ENCODE measurements at regions not wholly inside any gene's neighbourhood (a gene's known extent, or its start where the extent isn't known, plus 50 kb on each side); places are given as distances from the start of the nearest gene placed in this dataset.

DNA sequence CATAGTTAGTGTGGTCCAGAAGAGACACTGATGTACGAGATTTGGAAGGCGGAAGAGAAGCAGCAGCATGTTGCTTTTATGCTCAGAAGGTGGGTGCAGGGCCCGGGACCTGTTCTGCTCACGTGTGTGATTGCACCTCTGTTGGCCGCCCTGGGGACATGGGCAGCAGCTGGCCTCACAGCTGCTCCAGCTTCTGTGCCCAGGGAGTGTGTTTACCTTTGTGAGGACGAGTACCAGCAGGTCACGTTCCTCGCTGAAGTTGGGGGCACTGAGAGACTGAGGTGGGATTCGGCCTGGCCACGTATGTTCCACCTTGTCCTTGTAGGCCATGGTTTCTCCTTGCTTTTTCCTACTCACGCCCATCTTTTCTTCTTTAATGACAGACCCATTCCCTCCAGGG, 86.3 kb downstream of the PMAIP1 start:
- CTCF ChIA-PET: interaction anchor here (1.8 to 12.8 kb wide), 4 partner anchors 10 to 570 kb away, joined by 5 to 235 read pairs (median 20); no protein-coding TSS in a partner anchor
- in situ Hi-C loops (cut with MboI): no loop called here
- no peak for ATAC-seq

More for the DNA sequence above, 86.3 kb downstream of the PMAIP1 start:
- Histone ChIP-seq H4K20me1 (ENCODE audit: control insufficient read depth, insufficient read depth) (no peaks in the 10 kb centered on the region), H3K9ac (ENCODE audit: control insufficient read depth, insufficient read depth, low read length) (no peak overlapping the region), H3K27me3 (replicated peaks in 1 of 2; ENCODE audit: control insufficient read depth in 2 of 2, insufficient read depth in 2 of 2, low read length in 1 of 2) (no peaks in the 10 kb centered on the region), H3K4me3 (no peak overlapping the region), H3K36me3 (ENCODE audit: control insufficient read depth in 2 of 2, insufficient read depth in 2 of 2, low read length in 1 of 2) (no peaks in the 10 kb centered on the region), H2AFZ (ENCODE audit: control insufficient read depth, low read depth, low read length) (no peak overlapping the region), H3K4me1 (ENCODE audit: control insufficient read depth, insufficient read depth, low read length) (no peaks in the 10 kb centered on the region), H3K27ac (ENCODE audit: control insufficient read depth, insufficient read depth) (no peak overlapping the region), H3K79me2 (ENCODE audit: control insufficient read depth, insufficient read depth, low read length) (no peaks in the 10 kb centered on the region), H3K9me3 (replicated peaks; ENCODE audit: control insufficient read depth, insufficient read depth, low read length) (no peaks in the 10 kb centered on the region), H3K4me2 (ENCODE audit: control insufficient read depth, insufficient read depth) (no peak overlapping the region)
- no TSS peak for BruUV-seq (replicated peaks)
- no peak for DNase-seq (ENCODE audit: low read depth, low spot score)
- whole genome bisulfite sequencing (ENCODE audit: insufficient coverage, insufficient replicate concordance, low lambda C conversion rate, missing lambda C conversion rate): 67% methylated on average over 11 of the region's 11 CpGs
- no peak for FAIRE-seq
- TF ChIP-seq YY1 (IDR thresholded peaks at IDR 0.05; ENCODE audit: low read depth, low read length) (no peak), CREM (IDR thresholded peaks at IDR 0.05; ENCODE audit: low read depth) (no peak), NFYB (IDR thresholded peaks at IDR 0.05; ENCODE audit: insufficient read depth, low read depth, low read length) (no peak), MEF2B (IDR thresholded peaks at IDR 0.05; ENCODE audit: partially characterized antibody, poor library complexity, severe bottlenecking) (no peak), POLR2AphosphoS2 (IDR thresholded peaks at IDR 0.05; ENCODE audit: low read depth, low read length) (no peak), HDAC2 (IDR thresholded peaks at IDR 0.05) (no peak), MXI1 (IDR thresholded peaks at IDR 0.05; ENCODE audit: low read depth, low read length) (no peak), POLR2AphosphoS5 (IDR thresholded peaks at IDR 0.05; ENCODE audit: low read length) (no peak), SMARCA5 (IDR thresholded peaks at IDR 0.05) (no peak), CHD4 (IDR thresholded peaks at IDR 0.05) (no peak), POU2F2 (IDR thresholded peaks at IDR 0.05; ENCODE audit: borderline replicate concordance, low read depth, low read length) (no peak), TARDBP (IDR thresholded peaks at IDR 0.05; ENCODE audit: borderline replicate concordance) (no peak), PAX8 (IDR thresholded peaks at IDR 0.05) (no peak), ZNF622 (IDR thresholded peaks at IDR 0.05) (no peak), SPI1 (IDR thresholded peaks at IDR 0.05; ENCODE audit: borderline replicate concordance, insufficient read depth, low read depth, low read length) (no peak), NRF1 (conservative IDR thresholded peaks at IDR 0.05; ENCODE audit: low read depth, low read length) (no peak), RFX5 (IDR thresholded peaks at IDR 0.05; ENCODE audit: low read depth, low read length) (no peak), HDAC6 (IDR thresholded peaks at IDR 0.05; ENCODE audit: unreplicated experiment) (no peak), ZNF384 (IDR thresholded peaks at IDR 0.05; ENCODE audit: borderline replicate concordance, low read depth, low read length) (no peak)
- TF ChIP-seq, protein P1, sequence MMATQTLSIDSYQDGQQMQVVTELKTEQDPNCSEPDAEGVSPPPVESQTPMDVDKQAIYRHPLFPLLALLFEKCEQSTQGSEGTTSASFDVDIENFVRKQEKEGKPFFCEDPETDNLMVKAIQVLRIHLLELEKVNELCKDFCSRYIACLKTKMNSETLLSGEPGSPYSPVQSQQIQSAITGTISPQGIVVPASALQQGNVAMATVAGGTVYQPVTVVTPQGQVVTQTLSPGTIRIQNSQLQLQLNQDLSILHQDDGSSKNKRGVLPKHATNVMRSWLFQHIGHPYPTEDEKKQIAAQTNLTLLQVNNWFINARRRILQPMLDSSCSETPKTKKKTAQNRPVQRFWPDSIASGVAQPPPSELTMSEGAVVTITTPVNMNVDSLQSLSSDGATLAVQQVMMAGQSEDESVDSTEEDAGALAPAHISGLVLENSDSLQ (IDR thresholded peaks at IDR 0.05): no peak
- intact Hi-C loops (cut with micrococcal nuclease; ENCODE audit: unreplicated experiment): no loop called here
- ChIA-PET SMC1A (ENCODE audit: uncharacterized antibody, unreplicated experiment) (interaction anchor here (1.0 to 10.7 kb wide), 6 partner anchors 10 to 564 kb away, joined by 3 to 118 read pairs (median 30); no protein-coding TSS in a partner anchor), POLR2A (interaction anchor here (0.6 kb wide), 1 partner anchor 194 kb away, joined by 3 read pairs; no protein-coding TSS in a partner anchor), RAD21 (ENCODE audit: unreplicated experiment) (interaction anchor here (1.1 to 3.7 kb wide), 5 partner anchors 10 to 150 kb away, joined by 3 to 20 read pairs (median 8); no protein-coding TSS in a partner anchor)

All from GM12878 (cell line).